ENCODE measurements at regions not wholly inside any gene's neighbourhood (a gene's known extent, or its start where the extent isn't known, plus 50 kb on each side); places are given as distances from the start of the nearest gene placed in this dataset.

DNA sequence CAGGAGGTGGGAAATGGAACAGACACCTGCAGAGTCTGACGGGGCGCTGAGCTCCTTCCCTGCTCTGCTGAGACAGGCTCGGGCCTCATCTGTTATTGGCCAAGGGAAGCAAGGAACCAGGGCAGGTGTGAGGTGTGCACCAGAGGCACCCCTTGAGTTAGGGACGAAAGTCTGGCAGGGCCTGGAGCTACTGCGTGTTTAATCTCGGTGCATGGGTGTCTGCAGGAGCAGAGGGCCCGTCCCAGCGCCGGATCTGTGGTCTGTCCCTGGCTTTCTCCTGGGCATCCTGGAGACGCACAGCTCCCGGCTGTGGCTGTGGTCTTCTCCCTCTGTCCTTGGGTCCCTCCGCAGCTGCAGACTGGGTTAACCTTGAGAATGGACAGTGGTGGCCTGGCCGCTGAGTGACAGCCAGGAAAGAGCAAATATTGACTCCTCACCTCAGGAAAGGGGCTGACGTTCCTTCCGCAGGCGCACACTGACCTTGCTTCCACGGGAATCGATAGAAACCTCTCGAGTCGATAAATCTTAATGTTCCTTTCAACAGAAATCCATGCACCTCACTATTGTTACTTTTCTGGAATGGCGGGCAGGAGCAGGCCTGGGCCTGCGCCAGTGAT lies 975.6 kb downstream of the BRD1 start:
- no peak for DNase-seq

DNA sequence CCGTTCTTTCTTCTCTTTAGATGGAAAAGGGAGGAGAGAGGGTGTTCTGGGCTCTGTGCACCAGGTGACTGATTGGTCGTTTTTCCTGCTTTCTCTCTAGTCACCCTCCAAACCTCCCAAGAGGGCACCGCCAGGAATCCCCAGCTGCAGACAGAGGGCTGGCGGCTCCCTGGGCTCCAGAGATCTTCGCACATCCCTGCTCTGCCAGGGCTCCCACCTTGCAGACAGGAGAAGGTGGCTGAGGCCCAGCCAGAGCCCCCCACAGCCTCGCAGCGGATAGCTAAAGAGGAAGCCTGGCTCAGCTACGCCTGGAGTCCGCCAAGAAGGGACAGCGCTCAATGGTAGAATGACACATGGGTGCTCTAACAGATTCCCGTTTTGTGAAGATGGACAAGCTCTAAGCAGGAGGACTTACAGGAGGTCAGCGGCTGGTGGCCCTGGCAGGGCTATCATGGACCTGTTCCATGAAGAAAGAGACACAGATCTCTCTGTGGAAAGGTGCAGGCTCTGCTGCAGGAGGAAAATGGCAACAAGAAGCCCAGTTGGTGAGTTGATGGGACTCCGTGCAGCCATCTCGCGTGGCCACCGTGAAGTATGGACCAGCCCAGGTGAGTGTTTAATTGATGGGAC lies 976.9 kb downstream of the BRD1 start:
- DNase-seq: no peak

DNA sequence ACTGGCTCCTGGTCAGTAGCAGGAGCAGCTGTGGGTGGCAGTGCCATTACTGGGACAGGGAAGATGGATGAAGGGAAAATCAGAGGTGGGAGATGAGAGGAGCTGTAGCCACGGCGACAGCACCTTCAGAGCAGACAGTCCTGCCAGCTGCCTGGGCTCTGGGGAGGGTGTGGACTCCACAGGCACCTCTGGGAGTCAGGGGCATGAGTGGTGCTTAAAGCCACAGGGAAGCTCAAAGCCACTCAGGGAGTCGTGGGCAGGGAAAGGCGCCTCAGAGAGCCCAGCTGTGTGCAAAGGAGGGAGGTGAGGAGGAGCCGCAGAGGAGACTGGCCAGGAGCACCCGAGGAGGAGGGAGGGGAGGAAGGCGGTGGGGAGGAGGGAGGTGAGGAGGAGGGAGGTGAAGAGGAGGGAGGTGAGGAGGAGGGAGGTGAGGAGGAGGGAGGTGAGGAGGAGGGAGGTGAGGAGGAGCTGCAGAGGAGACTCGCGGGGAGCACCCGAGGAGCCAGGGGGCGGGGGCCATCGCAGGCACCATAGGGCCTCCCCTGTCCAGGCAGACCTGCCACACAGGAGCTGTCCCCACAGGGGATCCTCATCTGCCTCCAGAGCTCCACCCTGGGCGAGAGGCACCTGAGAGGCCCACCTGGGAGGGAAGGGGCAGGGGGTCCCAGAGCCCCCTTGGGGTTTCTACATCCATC lies 977.6 kb downstream of the BRD1 start:
- DNase-seq: no peak

DNA sequence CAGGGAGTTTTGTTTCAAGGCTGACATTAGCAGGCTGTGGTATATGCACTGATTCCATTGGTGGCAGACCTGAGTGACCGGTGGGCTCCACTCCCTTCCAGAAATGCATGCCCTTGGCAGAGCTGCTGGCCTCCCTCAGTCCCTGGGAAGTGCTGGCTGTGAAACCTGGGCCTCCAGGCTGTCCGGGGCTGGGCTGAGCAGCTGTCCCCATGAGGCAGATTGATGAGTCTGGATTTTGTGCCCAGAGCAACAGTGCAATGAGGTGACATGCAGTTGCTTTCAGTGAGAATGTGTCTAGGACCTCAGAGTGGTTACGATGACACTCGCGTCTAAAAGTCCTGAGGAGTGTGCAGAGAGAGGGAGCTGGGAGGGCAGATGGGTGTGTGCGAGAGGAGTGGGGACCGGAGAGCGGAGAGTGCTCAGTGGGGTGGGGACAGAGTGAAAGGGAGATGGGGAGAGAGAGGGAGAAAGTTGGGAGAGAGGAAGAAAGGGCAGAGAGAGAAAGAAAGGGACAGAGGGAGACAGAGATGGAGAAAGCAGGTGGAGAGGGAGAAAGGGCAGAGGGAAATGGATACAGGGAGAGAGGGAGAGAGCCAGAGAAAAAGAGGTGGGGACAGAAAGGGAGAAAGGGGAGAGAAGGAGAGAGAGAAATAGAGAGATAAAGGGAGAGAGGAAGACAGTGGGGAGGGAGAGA lies 978.3 kb downstream of the BRD1 start:
- no peak for DNase-seq

DNA sequence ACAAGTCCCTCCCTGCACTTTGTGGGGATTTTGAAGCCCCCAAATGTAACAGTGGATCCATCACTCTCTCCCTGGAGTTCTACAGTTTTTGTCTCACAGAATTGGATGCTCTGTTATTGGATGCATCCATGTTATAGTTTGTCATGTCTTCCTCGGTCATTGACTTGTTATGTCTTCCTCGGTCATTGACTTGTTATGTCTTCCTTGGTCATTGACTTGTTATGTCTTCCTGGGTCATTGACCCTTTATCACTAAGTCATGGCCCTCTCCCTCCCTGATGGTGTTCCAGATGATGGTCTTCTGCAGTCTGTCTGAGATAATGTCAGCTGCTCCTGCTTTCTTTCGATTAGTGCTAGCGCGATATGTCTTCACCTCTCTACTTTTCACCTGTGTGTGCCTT lies 981.5 kb downstream of the BRD1 start:
- DNase-seq: no peak

DNA sequence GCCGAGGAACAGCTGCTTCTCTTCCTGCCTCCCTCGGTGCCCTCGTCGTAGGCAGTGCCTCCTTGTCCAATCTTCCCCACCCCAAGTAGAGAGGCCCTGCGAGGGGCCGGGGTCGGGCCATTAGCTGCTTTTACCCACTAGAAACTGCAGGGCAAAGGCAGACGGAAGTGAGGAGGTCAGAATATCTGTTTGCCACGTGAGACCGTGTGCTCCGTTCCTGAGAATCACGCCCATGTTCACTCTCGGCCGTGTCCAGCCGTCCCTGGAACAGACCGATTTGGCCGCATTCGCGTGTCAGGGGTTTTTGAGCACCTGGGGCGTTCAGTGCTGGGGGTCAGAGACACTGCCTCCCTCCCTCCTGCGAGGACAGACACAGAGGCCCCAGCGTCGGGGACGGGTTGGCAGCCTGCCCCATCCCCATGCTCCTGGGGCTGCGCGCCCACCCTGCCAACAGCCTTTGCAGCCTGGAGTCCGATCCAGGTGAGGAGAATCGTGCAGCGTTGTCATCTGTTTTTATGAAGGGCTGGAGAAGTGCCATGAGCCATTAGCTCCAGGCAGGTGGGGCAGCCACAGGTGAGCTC lies 982.2 kb downstream of the BRD1 start:
- DNase-seq: no peak

DNA sequence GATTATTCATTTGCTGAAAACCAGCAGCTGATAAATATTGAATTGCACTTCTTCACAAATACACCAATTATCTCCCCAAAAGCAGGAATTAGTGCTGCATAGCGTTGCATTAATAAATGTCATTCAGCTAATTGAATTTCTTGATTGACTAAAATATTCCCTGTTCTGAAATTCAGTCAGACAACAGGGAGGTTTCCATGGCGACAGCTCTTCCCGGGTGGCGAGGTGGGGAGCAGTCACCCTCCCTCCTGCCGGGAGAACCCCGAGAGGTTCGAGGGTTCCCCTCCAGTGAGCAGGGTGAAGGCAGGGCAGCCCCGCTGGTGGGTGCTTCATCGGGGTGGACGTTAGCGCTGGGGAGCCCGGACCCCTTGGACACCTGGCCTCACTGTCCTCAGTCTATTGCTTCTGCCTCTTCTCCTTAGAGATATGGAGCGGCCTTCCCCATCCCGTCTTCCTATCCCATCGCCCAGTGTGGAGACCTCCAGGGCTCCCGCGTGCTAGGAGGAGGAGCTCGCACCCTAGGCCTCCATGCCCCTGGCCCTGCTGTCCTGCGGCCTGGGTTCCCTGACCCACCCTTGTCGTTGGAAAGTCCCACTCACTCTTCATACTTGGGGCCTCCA lies 983.5 kb downstream of the BRD1 start:
- no peak for DNase-seq

DNA sequence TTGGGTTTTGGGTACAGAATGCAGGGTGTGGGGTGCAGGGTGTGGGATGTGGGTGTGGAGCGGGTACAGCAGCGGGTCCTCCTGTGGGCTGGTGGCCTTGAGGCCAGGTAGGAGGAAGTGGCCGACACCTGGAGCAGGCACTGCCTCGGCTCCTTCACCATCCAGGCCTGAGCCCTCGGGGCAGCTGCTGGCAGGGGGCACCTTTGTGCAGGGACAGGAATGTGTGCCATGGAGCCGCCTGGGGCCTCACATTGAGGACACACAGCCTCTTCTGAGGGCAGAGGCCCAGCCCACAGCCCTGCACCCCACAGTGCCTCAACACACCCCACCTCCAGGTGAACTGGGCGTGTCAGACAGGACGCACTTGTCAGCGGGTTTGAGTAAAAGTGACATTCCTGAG lies 984.0 kb downstream of the BRD1 start:
- DNase-seq: no peak

DNA sequence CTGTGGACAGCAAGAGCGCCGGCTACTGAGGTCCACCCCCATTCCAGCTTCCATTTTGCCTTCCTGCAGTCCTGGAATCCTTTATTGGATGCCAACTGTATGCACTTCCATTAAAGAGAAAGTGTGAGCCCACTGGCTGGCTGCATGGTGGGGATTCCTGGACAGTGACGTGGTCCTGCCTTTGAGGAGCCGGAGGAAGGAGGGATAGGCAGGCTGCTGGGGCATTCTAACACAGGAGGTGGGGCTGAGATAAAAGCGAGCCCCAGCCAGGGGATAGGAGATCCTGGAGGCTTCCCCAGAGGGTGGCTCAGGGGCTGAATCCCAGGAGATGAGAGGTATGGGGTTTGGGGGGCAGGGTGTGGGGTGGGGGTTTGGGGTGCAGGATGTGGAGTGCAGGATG lies 984.7 kb downstream of the BRD1 start:
- DNase-seq: no peak

DNA sequence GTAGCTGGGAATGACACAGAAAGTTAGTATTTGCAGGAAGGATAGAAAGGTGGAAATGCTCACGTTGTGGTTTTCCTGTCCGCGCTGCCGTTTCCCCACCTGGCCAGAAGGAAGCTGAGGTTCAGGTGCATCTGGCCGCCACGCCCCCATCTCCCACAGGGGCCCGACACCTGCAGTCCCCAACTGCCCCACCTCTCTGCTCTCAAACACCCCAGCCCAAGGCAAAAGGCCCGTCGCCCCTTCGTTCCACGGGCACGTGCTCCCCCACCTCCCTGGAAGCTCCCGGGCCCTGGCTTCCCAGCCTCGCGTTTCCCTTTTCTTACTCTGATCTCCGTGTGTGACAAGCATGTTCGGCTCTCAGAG lies 985.1 kb downstream of the BRD1 start:
- DNase-seq: no peak

DNA sequence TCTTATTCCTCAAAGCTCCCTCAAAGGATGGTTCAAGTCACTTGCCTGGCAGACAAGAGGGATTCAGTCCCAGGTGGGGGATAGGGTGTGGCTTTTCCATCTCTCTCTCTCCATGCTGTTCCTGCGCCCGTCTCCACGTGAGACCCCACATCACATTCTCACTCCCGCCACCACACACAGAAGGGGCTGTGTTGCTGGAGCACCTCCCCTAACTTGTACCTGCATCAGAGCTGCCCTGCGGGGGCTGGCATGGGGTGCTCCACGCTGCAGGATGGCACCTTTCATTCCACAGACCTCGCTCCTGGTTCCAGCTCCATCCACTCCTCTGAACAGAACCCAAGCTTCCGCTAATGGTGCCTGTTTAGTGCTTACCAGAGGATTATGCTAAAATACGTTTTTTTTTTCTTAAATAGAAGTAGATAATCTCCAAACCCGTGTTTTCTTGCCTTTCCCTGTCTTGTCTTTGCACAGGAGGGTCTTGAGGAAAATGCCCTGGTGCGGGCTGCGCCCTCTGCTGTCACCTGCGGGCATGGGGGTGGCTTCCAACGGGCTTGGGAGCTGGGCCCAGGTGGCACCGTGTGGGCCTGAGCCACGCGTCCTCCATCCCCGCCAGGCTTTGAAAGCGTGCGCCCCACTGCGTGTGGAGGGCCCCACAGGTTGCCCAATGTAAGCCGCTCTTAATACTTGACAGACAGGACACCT lies 985.6 kb downstream of the BRD1 start:
- no peak for DNase-seq

DNA sequence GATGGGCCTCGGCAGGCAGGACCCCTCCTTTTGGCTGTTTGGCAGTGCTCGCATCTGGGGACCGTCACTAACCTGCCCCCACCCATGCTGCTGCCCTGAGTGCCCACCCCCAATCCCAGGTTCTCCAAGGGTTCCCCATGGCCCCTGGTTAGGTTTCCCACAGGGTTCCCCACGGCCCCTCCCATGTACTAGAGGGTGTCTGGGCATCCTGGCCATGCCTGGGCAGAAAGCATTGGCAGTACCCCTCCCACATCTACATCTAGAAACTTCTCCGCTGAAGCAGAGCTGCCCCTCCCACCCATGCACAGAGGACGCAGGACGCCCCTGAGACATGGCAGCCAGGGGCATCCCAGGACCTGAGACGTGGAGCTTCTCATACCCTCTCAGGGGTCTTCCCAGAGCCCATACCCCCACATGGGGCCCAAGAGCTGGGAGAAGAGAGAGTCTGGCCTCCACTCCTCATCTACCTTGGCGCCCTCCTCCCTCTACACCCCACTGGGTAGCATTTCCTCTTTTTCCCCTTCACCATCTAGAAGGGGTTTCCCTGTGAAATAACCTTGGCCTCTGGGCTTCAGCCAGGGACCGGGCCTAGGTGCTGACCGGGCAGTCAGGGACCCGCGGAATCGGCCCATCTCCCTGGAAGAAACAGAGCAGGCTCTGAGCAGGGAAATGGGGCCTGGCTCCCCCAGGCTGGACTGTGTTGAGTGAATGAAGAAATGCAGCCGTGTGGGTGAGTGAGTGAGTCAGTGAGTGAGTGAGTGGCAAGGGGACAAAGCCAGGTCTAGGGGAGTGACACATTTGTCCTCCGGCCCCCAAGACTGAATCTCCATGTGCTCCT lies 987.3 kb downstream of the BRD1 start:
- DNase-seq: no peak

DNA sequence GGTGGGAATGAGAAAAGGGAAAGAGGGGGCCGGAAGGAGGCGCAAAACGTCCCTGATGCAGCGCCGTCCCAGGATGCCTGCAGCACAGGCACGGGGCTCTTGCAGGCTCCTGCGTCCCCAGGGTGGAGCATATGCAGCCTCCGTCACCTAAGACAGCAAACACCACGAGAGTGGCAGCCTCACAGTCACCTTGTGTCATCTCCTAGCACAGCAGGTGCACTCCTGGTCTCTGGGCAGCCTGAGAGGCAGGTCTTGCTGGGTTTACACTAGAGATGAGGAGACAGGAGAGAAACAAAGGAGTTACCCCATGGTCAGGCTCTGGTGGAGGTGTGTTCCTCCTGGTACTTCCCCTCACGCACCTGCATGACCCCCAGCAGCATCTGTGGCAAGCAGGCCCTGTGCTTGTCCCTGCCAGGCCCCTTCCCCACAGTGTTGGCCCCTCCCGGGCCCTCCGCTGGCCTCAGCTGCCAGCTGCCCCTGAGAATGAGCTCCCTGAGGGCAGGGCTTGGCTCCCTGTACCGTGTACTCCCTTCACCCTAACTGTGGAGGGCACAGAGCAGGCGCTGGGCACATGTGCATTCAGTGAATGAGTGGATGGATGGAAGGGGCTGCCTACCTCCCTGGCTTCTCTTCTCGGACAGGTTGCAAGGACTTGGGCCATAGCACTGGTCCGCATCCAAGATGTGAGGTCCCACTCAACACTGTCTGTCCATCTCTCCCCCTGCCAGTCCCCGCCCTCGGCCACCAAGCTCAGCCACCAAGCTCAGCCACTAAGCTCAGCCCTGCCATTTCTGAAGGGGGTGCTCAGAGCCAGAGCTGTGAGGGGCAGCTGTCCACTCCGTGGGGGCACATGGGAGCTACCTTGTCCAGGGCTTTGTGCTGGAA lies 988.6 kb downstream of the BRD1 start:
- DNase-seq: no peak

DNA sequence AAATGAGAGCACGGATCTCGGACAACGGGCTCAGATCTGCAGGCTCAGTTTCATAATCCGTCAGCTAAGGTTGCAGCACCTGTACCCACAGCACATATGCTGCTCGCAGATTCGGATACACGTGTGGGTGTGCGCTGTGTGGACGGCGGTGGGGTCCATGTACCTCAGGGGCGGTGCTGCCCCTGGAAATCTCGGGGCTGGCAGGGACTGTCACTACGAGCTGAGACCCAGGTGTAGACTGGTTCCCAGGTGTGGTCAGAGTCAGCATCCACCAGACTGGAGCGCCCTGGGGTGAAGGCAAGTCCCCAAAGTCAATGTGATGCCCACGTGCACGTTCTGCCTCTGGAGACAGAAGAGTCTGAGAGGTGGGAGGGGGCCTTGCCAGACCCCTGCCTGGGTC lies 989.3 kb downstream of the BRD1 start:
- DNase-seq: no peak

DNA sequence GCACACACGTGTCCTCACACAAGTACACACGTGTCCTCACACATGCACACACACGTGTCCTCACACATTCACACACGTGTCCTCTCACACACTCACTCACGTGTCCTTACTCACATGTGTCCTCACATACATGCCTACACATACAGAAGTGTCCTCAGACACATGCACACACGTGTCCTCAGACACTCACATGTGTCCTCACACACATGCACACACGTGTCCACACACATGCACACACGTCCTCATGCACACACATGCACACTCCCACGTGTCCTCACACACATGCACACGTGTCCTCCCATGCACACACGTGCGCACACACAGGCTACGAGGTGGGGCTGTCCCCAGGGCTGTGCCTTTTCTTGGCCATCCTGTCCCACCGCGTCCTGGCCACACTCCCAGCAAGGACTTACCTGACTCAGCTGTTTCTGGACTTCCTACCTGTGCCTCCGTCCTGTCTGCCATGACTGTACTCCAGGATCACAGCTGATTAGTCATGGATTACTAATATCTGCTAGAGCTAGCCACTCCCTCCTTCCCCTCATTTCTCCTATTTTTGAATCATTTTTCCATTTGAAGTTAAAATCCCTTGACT lies 990.2 kb downstream of the BRD1 start:
- no peak for DNase-seq

DNA sequence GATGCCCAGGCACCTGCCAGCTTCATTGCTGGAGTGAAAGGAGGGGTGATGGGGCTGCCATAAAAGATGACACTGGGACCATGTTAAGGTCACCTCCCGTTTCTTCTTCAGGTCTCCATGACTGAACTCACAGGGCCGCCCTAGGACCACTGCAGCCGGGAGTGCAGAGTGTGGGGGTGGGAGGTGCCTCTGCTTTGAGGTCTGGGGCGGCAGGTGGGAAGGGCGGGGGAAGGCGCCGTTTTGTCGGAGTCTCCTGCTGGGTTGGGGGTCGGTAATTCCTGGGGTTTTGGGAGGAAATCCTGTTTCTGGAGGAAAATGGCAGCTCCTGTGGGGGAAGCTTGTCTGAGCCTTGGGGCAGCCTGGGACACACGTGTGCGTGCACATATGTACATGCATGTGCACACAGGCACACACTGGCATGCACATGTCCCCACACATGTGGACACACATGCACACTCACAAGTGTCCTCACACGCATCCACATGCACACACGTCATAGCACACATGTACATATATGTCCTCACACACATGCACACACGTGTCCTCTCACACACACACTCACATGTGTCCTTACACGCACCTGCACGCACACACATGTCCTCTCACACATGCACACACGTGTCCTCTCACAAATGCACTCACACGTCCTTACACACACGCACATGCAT lies 990.9 kb downstream of the BRD1 start:
- DNase-seq: no peak

DNA sequence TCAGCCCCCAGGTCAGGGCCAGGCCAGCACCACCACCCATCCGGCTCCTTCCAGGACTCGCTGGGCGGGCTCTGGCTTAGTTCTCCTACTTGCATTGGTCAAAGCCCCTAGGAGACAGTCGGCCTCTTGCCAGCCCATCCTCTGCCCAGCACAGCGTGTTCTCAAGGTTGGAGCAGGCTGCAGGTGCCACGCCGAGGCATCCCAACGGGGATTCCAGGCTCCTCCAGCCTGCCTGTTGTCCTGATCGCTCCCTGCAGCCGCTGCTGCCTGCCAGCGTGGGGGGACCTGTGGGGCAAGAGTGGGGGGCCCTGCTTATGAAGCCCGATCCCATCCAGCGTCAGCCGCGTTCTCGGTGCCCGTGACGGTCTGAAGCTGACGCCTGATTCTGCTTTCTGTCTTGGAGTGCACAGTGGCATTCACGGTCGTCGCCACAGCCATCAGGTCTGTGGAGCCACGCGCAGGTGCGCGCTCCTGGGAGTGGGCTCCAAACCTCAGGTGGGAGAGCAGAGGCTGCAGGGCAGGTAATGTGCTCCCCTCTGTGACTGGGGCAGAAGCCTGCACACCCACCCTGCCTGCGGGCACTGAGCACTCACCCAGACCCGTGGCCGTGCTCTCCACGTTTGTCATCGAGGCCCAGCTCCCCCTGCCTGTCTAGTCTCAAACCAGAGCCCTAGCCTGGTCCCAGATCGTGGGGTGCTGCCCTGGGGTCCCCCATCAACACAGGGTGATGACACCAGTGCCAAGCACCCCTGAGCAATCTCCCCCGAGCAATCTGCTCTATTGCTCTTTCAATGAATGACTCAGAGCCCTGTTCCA lies 991.6 kb downstream of the BRD1 start:
- DNase-seq: no peak

DNA sequence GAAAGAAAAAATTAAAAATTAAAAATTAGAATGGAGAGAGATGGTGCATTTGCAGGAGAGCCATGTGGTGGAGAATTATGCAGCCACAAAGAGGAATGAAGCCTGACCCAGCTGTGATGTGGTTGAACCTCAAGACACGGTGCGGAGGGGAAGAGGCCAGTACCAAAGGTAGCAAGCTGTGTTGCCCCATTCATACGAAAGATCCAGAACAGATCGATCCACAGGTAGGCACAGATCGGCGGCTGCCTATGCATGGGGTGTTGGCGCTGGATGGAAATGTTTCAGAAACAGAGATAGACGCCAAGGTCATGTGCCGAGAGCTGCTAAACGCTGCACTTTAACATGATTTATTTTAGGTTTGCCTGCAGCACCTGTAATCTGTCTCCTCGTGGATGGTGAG lies 992.3 kb downstream of the BRD1 start:
- DNase-seq: no peak

DNA sequence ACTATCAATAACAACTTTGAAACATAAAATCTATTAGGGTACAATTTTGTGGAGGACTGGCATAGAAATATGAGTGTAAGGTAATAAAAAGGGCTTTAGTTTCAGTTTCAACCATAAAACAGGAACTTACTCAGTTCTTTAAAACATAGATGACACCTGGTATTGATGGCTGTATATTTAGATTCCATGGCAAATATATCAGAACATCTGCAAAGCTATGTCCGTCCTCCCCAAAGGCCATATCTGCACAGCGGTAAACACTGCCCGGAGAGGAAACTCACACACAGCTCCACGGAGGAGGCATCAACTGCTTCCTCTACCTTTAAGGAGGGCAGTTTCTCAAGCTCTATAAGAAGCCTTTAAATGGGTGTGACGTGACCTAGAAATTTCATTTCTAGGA lies 993.3 kb downstream of the BRD1 start:
- no peak for DNase-seq
